CD4-positive, alpha-beta T cell (primary cell): ENCODE measurements at regions not wholly inside any gene's neighbourhood (a gene's known extent, or its start where the extent isn't known, plus 50 kb on each side); places are given as distances from the start of the nearest gene placed in this dataset.

Experiments used
- ATAC-seq: fragments of 200-7000 bp; cut with Tn5 transposase; one replicate; pipeline ENCODE4 v1.10.0; 2022; ENCODE audit warnings: mild to moderate bottlenecking; ENCODE audit not compliant: poor library complexity
- CTCF ChIA-PET: fragments of 350-600 bp; sonication (Branson Sonifier 250); formaldehyde crosslinking; loops from one replicate; lab custom pipeline; 2021; ENCODE audit warnings: antibody characterized with exemption, inconsistent platforms; lab: Charles Lee
- POLR2A ChIA-PET: fragments of 350-600 bp; sonication (Branson Sonifier 250); formaldehyde crosslinking; loops from one replicate; lab custom pipeline; 2021; ENCODE audit warnings: antibody characterized with exemption, inconsistent platforms; lab: Charles Lee
- DNase-seq, 14 experiments: peaks; one replicate each; pipeline ENCODE4 v3.0.0-alpha.2; 2013 to 2020; ENCODE audit warnings: mixed read lengths in 2 of 14
- H3K27ac ChIP-seq, 2 donors: one replicate each; pipeline versions ENCODE4 v1.5.1 to v1.7.0; 2013; ENCODE audit warnings: low read length in 2 of 2, low read depth in 1 of 2, mild to moderate bottlenecking in 1 of 2
- H3K27me3 ChIP-seq, 2 experiments: 1 replicate in 1 of 2; 2 replicates in 1 of 2; pipeline versions ENCODE4 v1.6.1 to v1.7.0; 2013; ENCODE audit warnings: low read length in 2 of 2, control low read depth in 1 of 2, mild to moderate bottlenecking in 1 of 2, moderate library complexity in 1 of 2; ENCODE audit not compliant: insufficient read depth in 2 of 2, control insufficient read depth in 1 of 2
- H3K36me3 ChIP-seq: one replicate; pipeline ENCODE4 v1.6.1; 2013; ENCODE audit warnings: low read length, control low read depth; ENCODE audit not compliant: insufficient read depth
- H3K4me1 ChIP-seq: one replicate; pipeline ENCODE4 v1.6.1; 2013; ENCODE audit warnings: low read length, control low read depth; ENCODE audit not compliant: insufficient read depth
- H3K4me3 ChIP-seq: one replicate; pipeline ENCODE4 v1.5.1; 2013; ENCODE audit warnings: mild to moderate bottlenecking, low read length, moderate library complexity
- H3K9me3 ChIP-seq, 2 experiments: 1 replicate in 1 of 2; 2 replicates in 1 of 2; pipeline versions ENCODE4 v1.6.1 to v1.7.0; 2013; ENCODE audit warnings: low read length in 2 of 2, mild to moderate bottlenecking in 2 of 2, control low read depth in 1 of 2, moderate library complexity in 1 of 2; ENCODE audit not compliant: control insufficient read depth in 1 of 2, insufficient read depth in 1 of 2
- H3K27ac Mint-ChIP-seq: one replicate; pipeline ENCODE4 v1.8.0; 2020; ENCODE audit warnings: mixed read lengths
- H3K27me3 Mint-ChIP-seq: one replicate; pipeline ENCODE4 v1.8.0; 2021; ENCODE audit warnings: mixed read lengths
- H3K36me3 Mint-ChIP-seq: one replicate; pipeline ENCODE4 v1.8.0; 2021; ENCODE audit warnings: low read depth, mixed read lengths
- H3K4me1 Mint-ChIP-seq: one replicate; pipeline ENCODE4 v1.8.0; 2021; ENCODE audit warnings: low read depth, mixed read lengths
- H3K4me3 Mint-ChIP-seq: one replicate; pipeline ENCODE4 v1.8.0; 2020; ENCODE audit warnings: mild to moderate bottlenecking, mixed read lengths
- H3K9me3 Mint-ChIP-seq: one replicate; pipeline ENCODE4 v1.8.0; 2020; ENCODE audit warnings: mixed read lengths
- intact Hi-C, 2 experiments: fragments of 100-400 bp; cut with DNase I in 1 of 2; cut with micrococcal nuclease in 1 of 2; formaldehyde crosslinking; loops; one replicate each; pipeline versions ENCODE4 v1.15.1 to v1.9.0; 2023 to 2025; cut with DNase I, micrococcal nuclease
- TF ChIP-seq, protein P1 (sequence below): fragments of 200-600 bp; IDR thresholded peaks from one replicate; pipeline ENCODE4 v1.8.0; 2022; ENCODE audit warnings: antibody characterized with exemption, mild to moderate bottlenecking

DNA sequence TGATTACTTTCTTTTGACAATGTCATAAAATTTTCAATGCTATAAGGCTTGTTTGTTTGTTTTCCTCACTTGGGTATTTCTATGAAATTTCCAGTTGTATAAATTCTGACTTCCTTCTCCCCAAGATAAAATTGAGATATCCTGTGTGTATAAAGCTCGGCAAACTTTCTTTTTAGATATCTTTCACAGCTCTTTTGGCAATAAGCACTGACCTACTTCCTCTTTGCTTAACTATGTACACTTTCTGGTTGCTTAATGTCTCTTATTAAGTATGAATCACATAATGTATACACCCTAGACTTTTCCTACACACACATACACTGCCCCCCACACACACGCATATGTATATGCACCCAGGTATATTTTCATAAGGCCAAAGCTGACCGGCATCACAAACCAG lies 318.4 kb upstream of the RBMY1B start:
- POLR2A ChIA-PET = interaction anchor here (0.6 kb wide), 1 partner anchor 12 kb away, joined by 3 read pairs; no protein-coding TSS in a partner anchor
- no peaks in the 10 kb centered on the region for H3K27me3 ChIP-seq
- H3K27me3 Mint-ChIP-seq = no peaks in the 10 kb centered on the region
- H3K4me3 Mint-ChIP-seq = no peak overlapping the region
- H3K27ac Mint-ChIP-seq = no peak overlapping the region
- CTCF ChIA-PET = no interaction called here
- peak in 1 of 14 experiments; percentile 16 for DNase-seq
- H3K27ac ChIP-seq = no peak overlapping the region
- H3K4me1 Mint-ChIP-seq = no peaks in the 10 kb centered on the region
- peaks cover 31% of the 10 kb centered on the region for H3K36me3 Mint-ChIP-seq
- intact Hi-C loops = no loop called here
- H3K4me1 ChIP-seq = no peaks in the 10 kb centered on the region
- TF ChIP-seq, protein P1, sequence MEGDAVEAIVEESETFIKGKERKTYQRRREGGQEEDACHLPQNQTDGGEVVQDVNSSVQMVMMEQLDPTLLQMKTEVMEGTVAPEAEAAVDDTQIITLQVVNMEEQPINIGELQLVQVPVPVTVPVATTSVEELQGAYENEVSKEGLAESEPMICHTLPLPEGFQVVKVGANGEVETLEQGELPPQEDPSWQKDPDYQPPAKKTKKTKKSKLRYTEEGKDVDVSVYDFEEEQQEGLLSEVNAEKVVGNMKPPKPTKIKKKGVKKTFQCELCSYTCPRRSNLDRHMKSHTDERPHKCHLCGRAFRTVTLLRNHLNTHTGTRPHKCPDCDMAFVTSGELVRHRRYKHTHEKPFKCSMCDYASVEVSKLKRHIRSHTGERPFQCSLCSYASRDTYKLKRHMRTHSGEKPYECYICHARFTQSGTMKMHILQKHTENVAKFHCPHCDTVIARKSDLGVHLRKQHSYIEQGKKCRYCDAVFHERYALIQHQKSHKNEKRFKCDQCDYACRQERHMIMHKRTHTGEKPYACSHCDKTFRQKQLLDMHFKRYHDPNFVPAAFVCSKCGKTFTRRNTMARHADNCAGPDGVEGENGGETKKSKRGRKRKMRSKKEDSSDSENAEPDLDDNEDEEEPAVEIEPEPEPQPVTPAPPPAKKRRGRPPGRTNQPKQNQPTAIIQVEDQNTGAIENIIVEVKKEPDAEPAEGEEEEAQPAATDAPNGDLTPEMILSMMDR = no peak
- no peaks in the 10 kb centered on the region for H3K9me3 Mint-ChIP-seq
- no peak overlapping the region for H3K4me3 ChIP-seq
- no peaks in the 10 kb centered on the region for H3K36me3 ChIP-seq
- H3K9me3 ChIP-seq = no peaks in the 10 kb centered on the region
- ATAC-seq = no peak

DNA sequence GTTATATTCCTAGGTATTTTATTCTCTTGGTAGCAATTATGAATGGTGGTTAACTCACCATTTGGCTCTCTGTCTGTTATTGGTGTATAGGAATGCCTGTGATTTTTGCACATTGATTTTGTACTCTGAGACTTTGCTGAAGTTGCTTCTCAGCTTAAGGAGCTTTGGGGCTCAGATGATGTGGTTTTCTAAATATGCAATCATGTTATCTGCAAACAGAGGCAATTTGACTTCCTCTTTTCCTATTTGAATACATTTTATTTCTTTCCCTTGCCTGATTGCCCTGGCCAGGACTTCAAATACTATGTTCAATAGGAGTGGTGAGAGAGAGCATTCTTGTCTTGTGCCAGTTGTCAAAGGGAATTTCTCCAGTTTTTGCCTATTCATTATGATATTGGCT lies 310.9 kb upstream of the RBMY1B start:
- peaks cover 8% of the 10 kb centered on the region for H3K4me1 Mint-ChIP-seq
- H3K27ac Mint-ChIP-seq = no peak overlapping the region
- ChIA-PET CTCF (no interaction called here), POLR2A (no interaction called here)
- Histone ChIP-seq H3K36me3 (no peaks in the 10 kb centered on the region), H3K9me3 (no peaks in the 10 kb centered on the region), H3K4me3 (no peak overlapping the region), H3K4me1 (no peaks in the 10 kb centered on the region), H3K27me3 (no peaks in the 10 kb centered on the region), H3K27ac (no peak overlapping the region)
- H3K27me3 Mint-ChIP-seq = no peaks in the 10 kb centered on the region
- no peaks in the 10 kb centered on the region for H3K9me3 Mint-ChIP-seq
- H3K4me3 Mint-ChIP-seq = no peak overlapping the region
- peaks cover 30% of the 10 kb centered on the region for H3K36me3 Mint-ChIP-seq
- no peak for ATAC-seq
- TF ChIP-seq, protein P1 = no peak
- intact Hi-C loops = no loop called here
- DNase-seq = no peak

DNA sequence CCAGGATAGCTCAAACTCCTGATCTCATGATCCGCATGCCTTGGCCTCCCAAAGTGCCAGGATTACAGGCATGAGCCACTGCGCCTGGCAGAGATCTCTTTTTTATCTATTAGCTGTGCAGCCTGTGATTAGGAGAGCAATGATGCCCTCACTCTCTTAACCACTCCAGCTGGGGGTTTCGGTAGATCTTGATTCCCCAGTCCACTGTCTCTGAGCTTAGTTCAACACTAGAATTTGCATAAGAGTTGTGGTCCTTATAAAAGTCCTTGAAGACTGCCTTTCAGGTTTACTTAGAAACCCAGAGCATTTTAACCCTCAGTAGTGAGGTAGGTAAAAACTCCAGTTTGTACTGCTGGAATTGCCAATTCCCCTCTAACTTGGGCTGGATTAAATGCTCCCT lies 283.3 kb upstream of the RBMY1B start:
- ATAC-seq (no peak), DNase-seq (no peak)
- intact Hi-C loops = no loop called here
- Histone ChIP-seq H3K9me3 (no peaks in the 10 kb centered on the region), H3K27ac (no peak overlapping the region), H3K4me1 (no peaks in the 10 kb centered on the region), H3K4me3 (no peak overlapping the region), H3K36me3 (no peaks in the 10 kb centered on the region), H3K27me3 (no peaks in the 10 kb centered on the region)
- Mint-ChIP-seq H3K27me3 (no peaks in the 10 kb centered on the region), H3K4me3 (no peak overlapping the region), H3K36me3 (no peaks in the 10 kb centered on the region), H3K27ac (no peak overlapping the region), H3K9me3 (no peaks in the 10 kb centered on the region), H3K4me1 (peaks cover 4% of the 10 kb centered on the region)
- TF ChIP-seq, protein P1 = no peak
- ChIA-PET POLR2A (no interaction called here), CTCF (no interaction called here)
